ENCODE measurements at regions not wholly inside any gene's neighbourhood (a gene's known extent, or its start where the extent isn't known, plus 50 kb on each side); places are given as distances from the start of the nearest gene placed in this dataset.

DNA sequence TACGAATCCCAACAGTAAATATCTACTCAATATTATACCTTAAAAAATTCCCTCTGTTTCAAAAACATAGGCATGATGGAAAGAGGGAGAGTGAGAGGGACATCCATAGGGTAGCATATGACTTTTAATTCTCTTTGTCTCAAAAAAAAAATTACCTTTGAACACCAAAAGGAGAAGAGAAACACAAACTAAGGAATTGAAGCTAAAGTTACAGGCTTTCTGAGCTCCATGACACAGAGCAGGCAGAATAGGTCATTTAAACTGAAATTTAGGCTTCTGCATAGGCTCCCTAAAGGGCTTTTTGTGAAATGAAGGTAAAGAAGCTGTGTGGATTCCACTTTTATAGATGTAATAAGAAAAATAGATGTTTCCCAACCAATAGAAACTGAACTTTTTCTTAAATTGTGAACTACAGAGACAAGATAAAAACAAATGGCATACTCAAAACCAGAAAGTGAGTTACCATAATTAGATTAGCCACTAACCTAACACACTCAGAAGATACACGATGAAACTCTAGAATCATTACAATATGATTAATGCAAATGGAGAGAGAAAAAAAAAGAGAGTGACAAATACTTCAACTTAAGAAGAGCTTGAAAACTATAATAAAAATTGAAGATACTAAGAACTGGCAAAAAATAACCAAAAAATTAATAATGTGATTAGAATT is 584.6 kb downstream of the GABRG1 start:
- Histone ChIP-seq H3K9me3 (ENCODE audit: low read length) (no peaks in the 10 kb centered on the region), H3K79me2 (replicated peaks; ENCODE audit: insufficient read depth, low read length) (no peaks in the 10 kb centered on the region), H3K27ac (ENCODE audit: low read length) (no peak overlapping the region), H3K36me3 (ENCODE audit: insufficient read depth, low read length) (no peaks in the 10 kb centered on the region), H3K27me3 (ENCODE audit: insufficient read depth, low read depth, low read length) (no peaks in the 10 kb centered on the region), H3K9ac (ENCODE audit: low read length) (no peak overlapping the region), H2AFZ (ENCODE audit: low read depth, low read length) (no peak overlapping the region), H4K20me1 (ENCODE audit: insufficient read depth) (no peaks in the 10 kb centered on the region), H3K9me2 (ENCODE audit: insufficient read depth, low read length) (no peaks in the 10 kb centered on the region), H3F3A (ENCODE audit: insufficient read depth, low read length, poor library complexity, severe bottlenecking) (no peaks in the 10 kb centered on the region), H3K4me2 (ENCODE audit: low read length) (no peak overlapping the region), H3K4me3 (ENCODE audit: low read length) (no peak overlapping the region)
- TF ChIP-seq POLR2AphosphoS5 (IDR thresholded peaks at IDR 0.05): no peak
- no peak for TF ChIP-seq TAF1 (IDR thresholded peaks at IDR 0.05; ENCODE audit: low read depth)
- TF ChIP-seq, protein P1, sequence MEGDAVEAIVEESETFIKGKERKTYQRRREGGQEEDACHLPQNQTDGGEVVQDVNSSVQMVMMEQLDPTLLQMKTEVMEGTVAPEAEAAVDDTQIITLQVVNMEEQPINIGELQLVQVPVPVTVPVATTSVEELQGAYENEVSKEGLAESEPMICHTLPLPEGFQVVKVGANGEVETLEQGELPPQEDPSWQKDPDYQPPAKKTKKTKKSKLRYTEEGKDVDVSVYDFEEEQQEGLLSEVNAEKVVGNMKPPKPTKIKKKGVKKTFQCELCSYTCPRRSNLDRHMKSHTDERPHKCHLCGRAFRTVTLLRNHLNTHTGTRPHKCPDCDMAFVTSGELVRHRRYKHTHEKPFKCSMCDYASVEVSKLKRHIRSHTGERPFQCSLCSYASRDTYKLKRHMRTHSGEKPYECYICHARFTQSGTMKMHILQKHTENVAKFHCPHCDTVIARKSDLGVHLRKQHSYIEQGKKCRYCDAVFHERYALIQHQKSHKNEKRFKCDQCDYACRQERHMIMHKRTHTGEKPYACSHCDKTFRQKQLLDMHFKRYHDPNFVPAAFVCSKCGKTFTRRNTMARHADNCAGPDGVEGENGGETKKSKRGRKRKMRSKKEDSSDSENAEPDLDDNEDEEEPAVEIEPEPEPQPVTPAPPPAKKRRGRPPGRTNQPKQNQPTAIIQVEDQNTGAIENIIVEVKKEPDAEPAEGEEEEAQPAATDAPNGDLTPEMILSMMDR (IDR thresholded peaks at IDR 0.05; ENCODE audit: poor library complexity, severe bottlenecking): no peak
- TF ChIP-seq MXI1 (conservative IDR thresholded peaks at IDR 0.05; ENCODE audit: poor library complexity, severe bottlenecking): no peak
- no peak for TF ChIP-seq EZH2 (IDR thresholded peaks at IDR 0.05; ENCODE audit: borderline replicate concordance, insufficient read depth, low read length, poor library complexity, severe bottlenecking)
- no peak for TF ChIP-seq SMC3 (conservative IDR thresholded peaks at IDR 0.05; ENCODE audit: poor library complexity)
- no peak for TF ChIP-seq RAD21 (conservative IDR thresholded peaks at IDR 0.05)
- TF ChIP-seq EP300 (conservative IDR thresholded peaks at IDR 0.05; ENCODE audit: poor library complexity, severe bottlenecking): no peak
- TF ChIP-seq, protein P2, sequence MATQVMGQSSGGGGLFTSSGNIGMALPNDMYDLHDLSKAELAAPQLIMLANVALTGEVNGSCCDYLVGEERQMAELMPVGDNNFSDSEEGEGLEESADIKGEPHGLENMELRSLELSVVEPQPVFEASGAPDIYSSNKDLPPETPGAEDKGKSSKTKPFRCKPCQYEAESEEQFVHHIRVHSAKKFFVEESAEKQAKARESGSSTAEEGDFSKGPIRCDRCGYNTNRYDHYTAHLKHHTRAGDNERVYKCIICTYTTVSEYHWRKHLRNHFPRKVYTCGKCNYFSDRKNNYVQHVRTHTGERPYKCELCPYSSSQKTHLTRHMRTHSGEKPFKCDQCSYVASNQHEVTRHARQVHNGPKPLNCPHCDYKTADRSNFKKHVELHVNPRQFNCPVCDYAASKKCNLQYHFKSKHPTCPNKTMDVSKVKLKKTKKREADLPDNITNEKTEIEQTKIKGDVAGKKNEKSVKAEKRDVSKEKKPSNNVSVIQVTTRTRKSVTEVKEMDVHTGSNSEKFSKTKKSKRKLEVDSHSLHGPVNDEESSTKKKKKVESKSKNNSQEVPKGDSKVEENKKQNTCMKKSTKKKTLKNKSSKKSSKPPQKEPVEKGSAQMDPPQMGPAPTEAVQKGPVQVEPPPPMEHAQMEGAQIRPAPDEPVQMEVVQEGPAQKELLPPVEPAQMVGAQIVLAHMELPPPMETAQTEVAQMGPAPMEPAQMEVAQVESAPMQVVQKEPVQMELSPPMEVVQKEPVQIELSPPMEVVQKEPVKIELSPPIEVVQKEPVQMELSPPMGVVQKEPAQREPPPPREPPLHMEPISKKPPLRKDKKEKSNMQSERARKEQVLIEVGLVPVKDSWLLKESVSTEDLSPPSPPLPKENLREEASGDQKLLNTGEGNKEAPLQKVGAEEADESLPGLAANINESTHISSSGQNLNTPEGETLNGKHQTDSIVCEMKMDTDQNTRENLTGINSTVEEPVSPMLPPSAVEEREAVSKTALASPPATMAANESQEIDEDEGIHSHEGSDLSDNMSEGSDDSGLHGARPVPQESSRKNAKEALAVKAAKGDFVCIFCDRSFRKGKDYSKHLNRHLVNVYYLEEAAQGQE (IDR thresholded peaks at IDR 0.05; ENCODE audit: borderline replicate concordance): no peak

DNA sequence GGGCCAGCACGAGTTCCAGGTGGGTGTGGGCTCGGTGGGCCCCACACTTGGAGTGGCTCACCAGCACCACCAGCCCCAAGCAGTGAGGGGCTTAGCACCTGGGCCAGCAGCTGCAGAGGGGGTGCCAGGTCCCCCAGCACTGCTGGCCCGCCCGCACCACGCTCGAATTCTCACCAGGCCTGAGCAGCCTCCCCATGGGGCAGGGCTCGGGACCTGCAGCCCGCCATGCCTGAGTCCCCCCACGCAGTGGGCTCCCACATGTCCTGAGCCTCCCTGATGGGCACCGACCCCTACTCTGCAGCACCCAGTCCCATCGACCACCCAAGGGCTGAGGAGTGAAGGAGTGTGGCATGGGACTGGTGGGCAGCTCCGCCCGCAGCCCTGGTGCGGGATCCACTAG is 593.4 kb downstream of the GABRG1 start:
- H3K27ac ChIP-seq (ENCODE audit: low read length): no peak overlapping the region
- H3K4me2 ChIP-seq (ENCODE audit: low read length): no peak overlapping the region
- H3K79me2 ChIP-seq (replicated peaks; ENCODE audit: insufficient read depth, low read length): no peaks in the 10 kb centered on the region
- H2AFZ ChIP-seq (ENCODE audit: low read depth, low read length): no peak overlapping the region
- H3K4me3 ChIP-seq (ENCODE audit: low read length): no peak overlapping the region
- no peaks in the 10 kb centered on the region for H3K27me3 ChIP-seq (ENCODE audit: insufficient read depth, low read depth, low read length)
- H4K20me1 ChIP-seq (ENCODE audit: insufficient read depth): no peaks in the 10 kb centered on the region
- TF ChIP-seq SMC3 (conservative IDR thresholded peaks at IDR 0.05; ENCODE audit: poor library complexity): no peak
- TF ChIP-seq, protein P1 (IDR thresholded peaks at IDR 0.05; ENCODE audit: poor library complexity, severe bottlenecking): no peak
- H3K9me3 ChIP-seq (ENCODE audit: low read length): no peaks in the 10 kb centered on the region
- H3K9me2 ChIP-seq (ENCODE audit: insufficient read depth, low read length): no peaks in the 10 kb centered on the region
- H3K9ac ChIP-seq (ENCODE audit: low read length): no peak overlapping the region
- H3F3A ChIP-seq (ENCODE audit: insufficient read depth, low read length, poor library complexity, severe bottlenecking): no peaks in the 10 kb centered on the region
- no peaks in the 10 kb centered on the region for H3K36me3 ChIP-seq (ENCODE audit: insufficient read depth, low read length)
